ENCODE measurements at regions not wholly inside any gene's neighbourhood (a gene's known extent, or its start where the extent isn't known, plus 50 kb on each side); places are given as distances from the start of the nearest gene placed in this dataset.

DNA sequence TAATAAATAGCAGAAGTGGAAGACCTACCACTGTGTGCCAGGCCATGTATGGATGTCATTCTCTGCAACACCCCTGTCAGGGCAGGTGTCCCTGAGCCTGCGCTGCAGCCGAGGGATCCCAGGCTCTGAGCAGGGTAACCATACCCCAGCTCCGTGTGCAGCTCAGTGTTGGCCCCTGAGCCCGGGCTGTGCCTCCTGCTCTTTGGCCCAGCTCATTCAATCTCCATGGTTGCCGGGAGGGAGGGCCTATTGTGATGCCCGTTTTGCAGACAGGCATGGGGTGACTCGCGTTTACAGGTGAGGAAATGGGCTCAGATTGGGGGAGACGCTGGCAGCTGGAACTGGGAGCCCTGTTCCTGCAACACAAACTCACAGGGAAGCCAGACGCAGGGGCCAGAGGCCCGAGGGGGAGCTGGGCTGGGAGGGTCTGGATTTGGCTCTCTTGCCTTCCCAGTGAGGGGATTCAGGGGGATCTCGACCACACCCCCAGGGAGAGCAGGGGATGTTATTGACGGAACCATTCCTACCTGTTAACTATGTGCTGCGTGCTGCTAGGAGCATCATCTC, 190.5 kb downstream of the IRF8 start:
- ATAC-seq = no peak
- intact Hi-C loops (cut with DNase I) = no loop called here
- no peak for DNase-seq
- no peaks in the 10 kb centered on the region for H3K36me3 ChIP-seq
- H3K27me3 ChIP-seq (ENCODE audit: low read depth) = peaks cover 5% of the 10 kb centered on the region
- no peak overlapping the region for H3K4me3 ChIP-seq
- peaks cover 18% of the 10 kb centered on the region for H3K4me1 ChIP-seq
- no peaks in the 10 kb centered on the region for H3K9me3 ChIP-seq
- TF ChIP-seq, protein P1, sequence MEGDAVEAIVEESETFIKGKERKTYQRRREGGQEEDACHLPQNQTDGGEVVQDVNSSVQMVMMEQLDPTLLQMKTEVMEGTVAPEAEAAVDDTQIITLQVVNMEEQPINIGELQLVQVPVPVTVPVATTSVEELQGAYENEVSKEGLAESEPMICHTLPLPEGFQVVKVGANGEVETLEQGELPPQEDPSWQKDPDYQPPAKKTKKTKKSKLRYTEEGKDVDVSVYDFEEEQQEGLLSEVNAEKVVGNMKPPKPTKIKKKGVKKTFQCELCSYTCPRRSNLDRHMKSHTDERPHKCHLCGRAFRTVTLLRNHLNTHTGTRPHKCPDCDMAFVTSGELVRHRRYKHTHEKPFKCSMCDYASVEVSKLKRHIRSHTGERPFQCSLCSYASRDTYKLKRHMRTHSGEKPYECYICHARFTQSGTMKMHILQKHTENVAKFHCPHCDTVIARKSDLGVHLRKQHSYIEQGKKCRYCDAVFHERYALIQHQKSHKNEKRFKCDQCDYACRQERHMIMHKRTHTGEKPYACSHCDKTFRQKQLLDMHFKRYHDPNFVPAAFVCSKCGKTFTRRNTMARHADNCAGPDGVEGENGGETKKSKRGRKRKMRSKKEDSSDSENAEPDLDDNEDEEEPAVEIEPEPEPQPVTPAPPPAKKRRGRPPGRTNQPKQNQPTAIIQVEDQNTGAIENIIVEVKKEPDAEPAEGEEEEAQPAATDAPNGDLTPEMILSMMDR (IDR thresholded peaks at IDR 0.05) = no peak
- H3K27ac ChIP-seq = no peak overlapping the region

DNA sequence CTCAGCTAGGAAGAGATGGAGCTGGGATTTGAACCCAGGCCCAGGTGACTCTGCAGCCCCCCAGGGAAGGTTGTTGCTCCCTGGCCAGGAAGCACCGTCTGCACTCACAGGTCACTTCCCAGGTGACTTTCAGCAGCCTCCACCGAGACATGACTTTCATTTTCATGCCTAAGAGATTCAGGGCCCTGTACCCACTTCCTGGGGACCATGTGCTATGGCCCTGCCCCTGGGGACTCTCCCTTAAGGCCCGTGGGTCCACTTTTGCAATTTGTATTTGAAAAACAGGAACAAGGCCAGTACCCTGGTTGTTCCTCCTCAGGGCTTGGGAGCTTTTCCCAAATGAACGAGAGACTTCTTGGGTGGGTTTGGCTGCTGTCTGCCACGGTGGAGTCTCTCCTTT, 191.0 kb downstream of the IRF8 start:
- Histone ChIP-seq H3K36me3 (no peaks in the 10 kb centered on the region), H3K27ac (no peak overlapping the region), H3K4me3 (no peak overlapping the region), H3K27me3 (ENCODE audit: low read depth) (peaks cover 5% of the 10 kb centered on the region), H3K4me1 (peaks cover 18% of the 10 kb centered on the region), H3K9me3 (no peaks in the 10 kb centered on the region)
- TF ChIP-seq, protein P1 (IDR thresholded peaks at IDR 0.05) = no peak
- intact Hi-C loops (cut with DNase I) = no loop called here
- no peak for DNase-seq
- no peak for ATAC-seq

DNA sequence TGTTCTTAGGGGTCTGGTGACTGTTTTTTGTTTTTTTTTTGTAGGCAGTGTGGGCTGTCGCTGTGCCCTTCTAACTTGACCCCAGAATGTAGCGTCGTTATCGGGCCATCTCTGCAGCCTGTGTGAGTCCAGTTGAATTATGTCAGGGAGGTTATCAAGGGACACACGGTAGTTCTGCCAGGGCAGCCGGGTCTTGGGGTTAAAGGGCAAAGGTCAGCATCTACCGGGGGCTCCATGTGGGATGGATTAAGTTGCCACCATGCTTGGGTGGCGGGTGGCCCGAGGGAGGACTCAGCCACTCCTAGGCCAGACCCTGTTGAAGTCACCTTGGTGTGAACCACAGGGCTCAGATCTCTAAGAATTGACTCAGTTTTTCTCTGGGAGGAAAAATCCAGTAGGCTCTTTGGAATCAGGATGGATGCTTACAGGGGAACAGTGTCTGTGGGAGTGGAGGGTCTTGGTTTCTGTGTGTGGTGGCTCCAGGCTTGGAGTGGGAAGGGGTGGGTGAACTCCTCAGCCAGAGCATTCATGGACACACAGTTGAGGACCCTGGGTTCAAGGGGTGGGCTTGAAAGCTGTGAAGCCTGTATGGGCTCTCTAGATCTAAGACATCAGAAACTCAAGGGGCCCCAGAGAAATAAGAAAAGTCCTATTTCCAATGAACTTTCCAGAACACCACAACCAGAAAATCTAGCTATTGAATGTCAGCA, 191.7 kb downstream of the IRF8 start:
- H3K27me3 ChIP-seq (ENCODE audit: low read depth) = peaks cover 5% of the 10 kb centered on the region
- no peaks in the 10 kb centered on the region for H3K9me3 ChIP-seq
- DNase-seq (no peak), ATAC-seq (no peak)
- peaks cover 18% of the 10 kb centered on the region for H3K4me1 ChIP-seq
- intact Hi-C loops (cut with DNase I) = no loop called here
- no peaks in the 10 kb centered on the region for H3K36me3 ChIP-seq
- no peak overlapping the region for H3K27ac ChIP-seq
- TF ChIP-seq, protein P1 (IDR thresholded peaks at IDR 0.05) = no peak
- H3K4me3 ChIP-seq = no peak overlapping the region

DNA sequence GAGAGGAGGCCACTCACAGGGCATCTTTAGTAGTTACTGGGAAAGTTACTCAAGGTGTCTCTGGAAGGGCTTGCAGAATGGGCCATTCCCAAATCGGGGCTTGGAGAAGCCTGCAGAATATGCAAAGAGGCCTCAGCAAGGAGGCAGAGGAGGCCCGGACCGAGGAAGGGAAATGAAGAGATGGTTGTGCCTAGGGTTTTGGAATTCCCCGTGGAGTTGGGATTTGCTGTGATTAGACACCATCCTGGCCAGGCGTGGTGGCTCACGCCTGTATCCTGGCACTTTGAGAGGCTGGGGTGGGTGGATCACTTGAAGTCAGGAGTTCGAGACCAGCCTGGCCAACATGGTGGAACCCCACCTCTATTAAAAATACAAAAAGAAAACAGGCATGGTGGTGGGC, 193.0 kb downstream of the IRF8 start:
- no peaks in the 10 kb centered on the region for H3K9me3 ChIP-seq
- TF ChIP-seq, protein P1 (IDR thresholded peaks at IDR 0.05) = no peak
- DNase-seq (no peak), ATAC-seq (no peak)
- no peaks in the 10 kb centered on the region for H3K36me3 ChIP-seq
- H3K4me3 ChIP-seq = no peak overlapping the region
- intact Hi-C loops (cut with DNase I) = no loop called here
- H3K27ac ChIP-seq = no peak overlapping the region
- H3K27me3 ChIP-seq (ENCODE audit: low read depth) = peaks cover 3% of the 10 kb centered on the region
- H3K4me1 ChIP-seq = peaks cover 18% of the 10 kb centered on the region

DNA sequence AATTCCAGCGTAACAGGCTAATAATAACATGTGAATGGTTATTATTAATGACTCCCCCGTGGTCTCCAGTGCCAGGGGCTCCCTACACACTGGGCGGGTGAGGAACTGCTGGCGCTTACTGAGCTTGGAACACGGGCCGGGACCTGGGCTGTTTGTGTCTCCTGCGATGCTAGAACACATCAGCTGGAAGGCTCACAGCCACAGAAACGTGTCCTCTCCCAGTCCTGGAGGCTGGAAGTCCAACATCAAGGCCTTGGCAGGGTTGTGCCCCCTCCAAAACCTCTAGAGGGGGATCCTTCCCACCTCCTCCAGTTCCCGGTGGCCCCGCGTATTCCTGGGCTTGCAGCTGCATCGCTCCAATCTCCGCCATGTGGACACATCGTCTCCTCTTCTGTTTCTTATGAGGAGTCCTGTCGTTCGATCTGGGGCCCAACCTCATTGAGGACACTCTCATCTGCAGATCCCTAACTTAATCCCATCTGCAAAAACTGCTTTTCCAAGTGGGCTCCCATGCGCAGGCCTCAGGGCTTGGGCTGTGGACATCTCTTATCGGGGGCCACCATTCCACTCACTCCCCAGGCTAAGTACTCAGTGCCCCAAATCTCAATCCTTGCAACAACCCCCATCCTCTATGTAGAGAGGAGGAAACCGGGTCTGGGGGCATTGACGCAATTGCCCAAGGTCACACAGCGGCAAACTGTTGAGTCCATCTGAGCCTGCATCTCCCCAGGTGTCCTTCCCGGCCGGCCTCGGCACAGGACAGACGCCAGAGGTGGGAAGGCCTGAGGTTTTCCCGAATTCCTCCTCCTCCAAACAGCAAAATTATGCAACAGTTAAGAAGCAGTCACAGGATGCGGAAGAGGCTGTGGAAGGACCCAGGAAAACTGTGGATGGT, 193.9 kb downstream of the IRF8 start:
- no peaks in the 10 kb centered on the region for H3K27me3 ChIP-seq (ENCODE audit: low read depth)
- H3K9me3 ChIP-seq = no peaks in the 10 kb centered on the region
- H3K4me3 ChIP-seq = no peak overlapping the region
- no peak overlapping the region for H3K27ac ChIP-seq
- no peak for ATAC-seq
- no peaks in the 10 kb centered on the region for H3K36me3 ChIP-seq
- DNase-seq = no peak
- intact Hi-C loops (cut with DNase I) = no loop called here
- H3K4me1 ChIP-seq = peaks cover 15% of the 10 kb centered on the region
- TF ChIP-seq, protein P1 (IDR thresholded peaks at IDR 0.05) = no peak
